ENCODE measurements at regions not wholly inside any gene's neighbourhood (a gene's known extent, or its start where the extent isn't known, plus 50 kb on each side); places are given as distances from the start of the nearest gene placed in this dataset.
"Not testable (repeated sequence)": the region's sequence is repeated elsewhere in the genome, so short reads cannot be mapped to it uniquely, and the experiment has no call there.

DNA sequence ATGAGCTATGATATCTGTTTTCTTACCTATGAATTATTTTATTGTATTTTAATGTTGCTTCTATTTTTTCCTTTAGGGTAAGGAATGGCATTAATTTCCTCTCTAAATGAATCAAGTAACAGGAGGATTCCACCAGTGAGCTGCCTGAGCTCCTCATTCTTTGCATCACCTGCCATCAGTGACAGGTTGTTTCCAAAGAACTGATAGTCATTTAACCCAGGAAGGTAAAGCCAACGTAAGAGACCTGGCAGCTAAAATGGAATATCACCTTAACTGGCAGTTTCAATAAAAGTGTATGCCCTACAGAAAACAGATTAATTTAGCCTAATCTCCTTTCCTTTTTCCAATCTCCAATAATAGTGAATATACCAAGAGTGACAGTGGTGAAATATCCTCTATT lies 812.0 kb downstream of the SLITRK5 start:
- no peaks in the 10 kb centered on the region for H3K27me3 ChIP-seq (ENCODE audit: control insufficient read depth, insufficient read depth, low read length)
- H3K27ac ChIP-seq (ENCODE audit: low read length) = no peak overlapping the region
- DNase-seq (no peak), ATAC-seq (no peak)
- Mint-ChIP-seq H3K9me3 (peaks cover 4 to 5% of the 10 kb centered on the region in 2 donors), H3K27ac (no peak overlapping the region), H3K4me3 (no peak overlapping the region), H3K36me3 (peaks cover 19% of the 10 kb centered on the region), H3K27me3 (ENCODE audit: low read depth in 2 of 2) (no peaks in the 10 kb centered on the region), H3K4me1 (peaks cover 3 to 5% of the 10 kb centered on the region in 2 donors)
- H3K9me3 ChIP-seq (ENCODE audit: control insufficient read depth, insufficient read depth, low read length) = peaks cover 5% of the 10 kb centered on the region
- H3K4me3 ChIP-seq (ENCODE audit: low read length) = no peak overlapping the region
- 94% methylated on average over 1 of the region's 1 CpG for WGBS (ENCODE audit: insufficient coverage)
- TF ChIP-seq, protein P1, sequence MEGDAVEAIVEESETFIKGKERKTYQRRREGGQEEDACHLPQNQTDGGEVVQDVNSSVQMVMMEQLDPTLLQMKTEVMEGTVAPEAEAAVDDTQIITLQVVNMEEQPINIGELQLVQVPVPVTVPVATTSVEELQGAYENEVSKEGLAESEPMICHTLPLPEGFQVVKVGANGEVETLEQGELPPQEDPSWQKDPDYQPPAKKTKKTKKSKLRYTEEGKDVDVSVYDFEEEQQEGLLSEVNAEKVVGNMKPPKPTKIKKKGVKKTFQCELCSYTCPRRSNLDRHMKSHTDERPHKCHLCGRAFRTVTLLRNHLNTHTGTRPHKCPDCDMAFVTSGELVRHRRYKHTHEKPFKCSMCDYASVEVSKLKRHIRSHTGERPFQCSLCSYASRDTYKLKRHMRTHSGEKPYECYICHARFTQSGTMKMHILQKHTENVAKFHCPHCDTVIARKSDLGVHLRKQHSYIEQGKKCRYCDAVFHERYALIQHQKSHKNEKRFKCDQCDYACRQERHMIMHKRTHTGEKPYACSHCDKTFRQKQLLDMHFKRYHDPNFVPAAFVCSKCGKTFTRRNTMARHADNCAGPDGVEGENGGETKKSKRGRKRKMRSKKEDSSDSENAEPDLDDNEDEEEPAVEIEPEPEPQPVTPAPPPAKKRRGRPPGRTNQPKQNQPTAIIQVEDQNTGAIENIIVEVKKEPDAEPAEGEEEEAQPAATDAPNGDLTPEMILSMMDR (IDR thresholded peaks at IDR 0.05) = no peak
- no peaks in the 10 kb centered on the region for H3K4me1 ChIP-seq (ENCODE audit: control insufficient read depth, insufficient read depth, low read length)
- intact Hi-C loops (cut with micrococcal nuclease) = no loop called here
- no peaks in the 10 kb centered on the region for H3K36me3 ChIP-seq (ENCODE audit: control insufficient read depth, insufficient read depth, low read length)

DNA sequence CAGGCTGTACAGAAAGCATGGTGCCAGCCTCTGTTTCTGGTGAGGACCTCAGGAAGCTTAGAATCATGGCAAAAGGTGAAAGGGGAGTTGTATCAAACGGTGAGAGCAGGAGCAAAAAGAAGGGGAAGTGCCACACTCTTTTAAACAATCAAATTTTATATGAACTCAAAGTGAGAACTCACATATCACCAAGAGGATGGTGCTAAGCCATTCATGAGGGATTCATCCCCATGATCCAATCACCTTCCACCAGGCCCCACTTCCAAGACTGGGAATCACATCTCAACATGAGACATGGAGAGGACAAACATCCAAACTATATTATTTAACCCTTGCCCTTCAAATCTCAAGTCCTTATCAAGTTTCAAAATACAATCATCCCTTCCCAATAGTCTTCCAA lies 836.7 kb downstream of the SLITRK5 start:
- Mint-ChIP-seq H3K27me3 (ENCODE audit: low read depth in 2 of 2) (no peaks in the 10 kb centered on the region), H3K4me1 (no peaks in the 10 kb centered on the region), H3K9me3 (peaks cover 28 to 38% of the 10 kb centered on the region in 2 donors), H3K27ac (no peak overlapping the region), H3K4me3 (no peak overlapping the region), H3K36me3 (peaks cover 64% of the 10 kb centered on the region)
- no peak for DNase-seq
- TF ChIP-seq, protein P1 (IDR thresholded peaks at IDR 0.05) = no peak
- intact Hi-C loops (cut with micrococcal nuclease) = no loop called here
- ATAC-seq = no peak
- Histone ChIP-seq H3K27me3 (ENCODE audit: control insufficient read depth, insufficient read depth, low read length) (no peaks in the 10 kb centered on the region), H3K4me3 (ENCODE audit: low read length) (no peak overlapping the region), H3K36me3 (ENCODE audit: control insufficient read depth, insufficient read depth, low read length) (no peaks in the 10 kb centered on the region), H3K4me1 (ENCODE audit: control insufficient read depth, insufficient read depth, low read length) (no peaks in the 10 kb centered on the region), H3K27ac (ENCODE audit: low read length) (no peak overlapping the region), H3K9me3 (ENCODE audit: control insufficient read depth, insufficient read depth, low read length) (peaks cover 42% of the 10 kb centered on the region)
- 67% methylated on average over 1 of the region's 1 CpG for whole genome bisulfite sequencing (ENCODE audit: insufficient coverage)

- 96% methylated on average over 1 of the region's 3 CpGs for WGBS (ENCODE audit: insufficient coverage)
- H3K4me1 Mint-ChIP-seq; H3K4me3 Mint-ChIP-seq; H3K27me3 ChIP-seq (ENCODE audit: control insufficient read depth, insufficient read depth, low read length); H3K27me3 Mint-ChIP-seq (ENCODE audit: low read depth in 2 of 2); H3K4me1 ChIP-seq (ENCODE audit: control insufficient read depth, insufficient read depth, low read length); H3K4me3 ChIP-seq (ENCODE audit: low read length); DNase-seq; H3K27ac Mint-ChIP-seq; H3K27ac ChIP-seq (ENCODE audit: low read length); H3K36me3 ChIP-seq (ENCODE audit: control insufficient read depth, insufficient read depth, low read length); intact Hi-C loops (cut with micrococcal nuclease); ATAC-seq: not testable (repeated sequence)
- Mint-ChIP-seq H3K36me3 (peaks cover 25% of the 10 kb centered on the region), H3K9me3 (peaks cover 21 to 30% of the 10 kb centered on the region in 2 donors)
- peaks cover 20% of the 10 kb centered on the region for H3K9me3 ChIP-seq (ENCODE audit: control insufficient read depth, insufficient read depth, low read length)
Observed at GRCh38 chr13:88512993-88513392, 841.8 kb downstream of the SLITRK5 start.

DNA sequence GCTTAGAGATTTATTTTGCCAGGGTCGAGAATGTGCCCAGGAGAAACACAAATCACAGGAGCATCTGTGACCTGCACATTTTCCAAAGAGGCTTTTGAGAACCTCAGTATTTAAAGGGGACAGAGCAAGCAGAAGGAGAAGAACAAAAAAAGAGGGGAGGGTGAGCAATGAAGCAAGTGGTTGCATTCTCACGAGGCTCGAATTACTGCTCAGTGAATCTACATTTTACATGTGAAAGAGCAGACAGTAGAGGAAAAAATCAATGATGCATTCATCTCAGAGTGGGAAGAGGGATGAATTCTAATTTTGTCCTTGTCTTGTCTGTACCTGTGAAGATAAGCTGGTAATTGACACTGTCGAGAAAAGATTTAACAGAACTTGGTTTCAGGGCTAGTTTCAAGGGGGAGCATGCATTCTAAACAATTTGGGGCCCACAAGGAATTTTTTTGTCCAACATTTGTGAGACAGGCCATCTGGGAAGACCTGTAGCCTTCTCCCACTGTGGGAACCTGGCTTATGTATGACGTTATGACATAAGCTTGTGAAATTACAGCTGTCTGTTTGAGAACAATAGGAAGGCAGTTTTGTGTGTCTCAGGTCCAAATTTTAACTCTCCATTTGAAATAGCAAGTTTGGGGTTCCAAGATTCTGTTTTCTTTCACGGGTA lies 855.1 kb downstream of the SLITRK5 start:
- WGBS (ENCODE audit: insufficient coverage) = 86% methylated on average over 6 of the region's 6 CpGs
- Histone ChIP-seq H3K4me3 (ENCODE audit: low read length) (no peak overlapping the region), H3K27ac (ENCODE audit: low read length) (no peak overlapping the region), H3K27me3 (ENCODE audit: control insufficient read depth, insufficient read depth, low read length) (no peaks in the 10 kb centered on the region), H3K9me3 (ENCODE audit: control insufficient read depth, insufficient read depth, low read length) (peaks cover 5% of the 10 kb centered on the region), H3K4me1 (ENCODE audit: control insufficient read depth, insufficient read depth, low read length) (no peaks in the 10 kb centered on the region), H3K36me3 (ENCODE audit: control insufficient read depth, insufficient read depth, low read length) (no peaks in the 10 kb centered on the region)
- Mint-ChIP-seq H3K27ac (no peak overlapping the region), H3K4me1 (peaks cover 0 to 7% of the 10 kb centered on the region in 2 donors), H3K9me3 (peaks cover 2 to 6% of the 10 kb centered on the region in 2 donors), H3K36me3 (peaks cover 18% of the 10 kb centered on the region), H3K4me3 (no peak overlapping the region), H3K27me3 (ENCODE audit: low read depth in 2 of 2) (no peaks in the 10 kb centered on the region)
- ATAC-seq (no peak), DNase-seq (no peak)
- TF ChIP-seq, protein P1 (IDR thresholded peaks at IDR 0.05) = no peak
- intact Hi-C loops (cut with micrococcal nuclease) = no loop called here
